Endothelial cell of umbilical vein (primary cell): ENCODE measurements at regions not wholly inside any gene's neighbourhood (a gene's known extent, or its start where the extent isn't known, plus 50 kb on each side); places are given as distances from the start of the nearest gene placed in this dataset.

Experiments used
- BruUV-seq: library from RNA; stranded (reverse); fragments of 400-500 nt; replicated peaks from 2 replicates; lab custom pipeline; 2021; lab: Mats Ljungman, UMichigan
- CTCF ChIA-PET: fragments of 300-600, 350-600 bp; sonication (Branson Sonifier 250); formaldehyde crosslinking; loops from one replicate; lab custom pipeline; 2021; ENCODE audit warnings: antibody characterized with exemption, inconsistent platforms; lab: Charles Lee
- POLR2A ChIA-PET: fragments of 300-600, 350-600 bp; sonication (Branson Sonifier 250); formaldehyde crosslinking; loops from one replicate; lab custom pipeline; 2021; ENCODE audit warnings: antibody characterized with exemption, inconsistent platforms; lab: Charles Lee
- DNase-seq: peaks from one replicate; pipeline ENCODE4 v3.0.0-alpha.2; 2011; ENCODE audit warnings: low read depth, low spot score
- FAIRE-seq: peaks from 2 replicates; lab custom pipeline; 2011; peaks lifted over from hg19 to GRCh38; lab: Jason Lieb, UNC
- H2AFZ ChIP-seq: 2 replicates; pipeline ENCODE4 v1.6.0; 2012; ENCODE audit warnings: low read depth, low read length, control low read depth, inconsistent platforms
- H3K27ac ChIP-seq: 2 replicates; pipeline ENCODE4 v1.5.1; 2011; ENCODE audit warnings: low read depth, mild to moderate bottlenecking, control low read depth, low read length, moderate library complexity; ENCODE audit not compliant: insufficient read depth
- H3K27me3 ChIP-seq, 2 experiments: 2 replicates each; pipeline versions ENCODE4 v1.6.0 to v1.6.1; 2011; ENCODE audit warnings: low read length in 2 of 2, mixed read lengths in 1 of 2; ENCODE audit not compliant: control insufficient read depth in 2 of 2, insufficient read depth in 2 of 2
- H3K36me3 ChIP-seq, 2 experiments: 2 replicates in 1 of 2; 3 replicates in 1 of 2; pipeline ENCODE4 v1.5.1; 2011; ENCODE audit warnings: low read length in 2 of 2, mild to moderate bottlenecking in 1 of 2, moderate library complexity in 1 of 2; ENCODE audit not compliant: control insufficient read depth in 2 of 2, insufficient read depth in 2 of 2; ENCODE audit errors: extremely low read depth in 1 of 2
- H3K4me1 ChIP-seq: 3 replicates; pipeline ENCODE4 v1.5.1; 2011; ENCODE audit warnings: mild to moderate bottlenecking, low read length; ENCODE audit not compliant: control insufficient read depth, insufficient read depth; ENCODE audit errors: extremely low read depth
- H3K4me2 ChIP-seq: 2 replicates; pipeline ENCODE4 v1.6.1; 2011; ENCODE audit warnings: low read length, control low read depth, mixed read lengths; ENCODE audit not compliant: insufficient read depth
- H3K4me3 ChIP-seq, 3 experiments: fragments of 200-600 bp in 1 of 3; sonication (generic), shearing (Covaris generic) in 1 of 3; replicated peaks in 1 of 3; 2 replicates each; pipeline ENCODE4 v1.5.1; 2011 to 2016; ENCODE audit warnings: control low read depth in 3 of 3, low read length in 3 of 3, mild to moderate bottlenecking in 2 of 3, inconsistent platforms in 1 of 3, low read depth in 1 of 3, moderate library complexity in 1 of 3; ENCODE audit not compliant: insufficient read depth in 1 of 3
- H3K79me2 ChIP-seq: 2 replicates; pipeline ENCODE4 v1.6.0; 2012; ENCODE audit warnings: low read length, inconsistent platforms; ENCODE audit not compliant: control insufficient read depth, insufficient read depth
- H3K9ac ChIP-seq: replicated peaks from 2 replicates; pipeline ENCODE3; 2011; ENCODE audit warnings: low read length, control low read depth; ENCODE audit not compliant: insufficient read depth; ENCODE audit errors: extremely low read depth
- H3K9me1 ChIP-seq: replicated peaks from 3 replicates; pipeline ENCODE4 v1.6.0; 2011; ENCODE audit warnings: mild to moderate bottlenecking, low read length; ENCODE audit not compliant: control insufficient read depth, insufficient read depth; ENCODE audit errors: extremely low read depth
- H3K9me3 ChIP-seq: replicated peaks from 2 replicates; pipeline ENCODE4 v1.5.1; 2012; ENCODE audit warnings: low read length, inconsistent platforms; ENCODE audit not compliant: control insufficient read depth, insufficient read depth
- H4K20me1 ChIP-seq: replicated peaks from 2 replicates; pipeline ENCODE3; 2011; ENCODE audit warnings: mild to moderate bottlenecking, low read length; ENCODE audit not compliant: control insufficient read depth, insufficient read depth; ENCODE audit errors: extremely low read depth
- CTCF ChIP-seq, 2 donors: IDR thresholded peaks; 1 replicate in 1 of 2; 2 replicates in 1 of 2; pipeline ENCODE4 v1.5.1; 2011; ENCODE audit warnings: low read length in 2 of 2, mild to moderate bottlenecking in 2 of 2, moderate library complexity in 2 of 2, control low read depth in 1 of 2, inconsistent platforms in 1 of 2, low read depth in 1 of 2; ENCODE audit not compliant: insufficient read depth in 1 of 2; ENCODE audit errors: extremely low read depth in 1 of 2
- EZH2 ChIP-seq: IDR thresholded peaks from 2 replicates; pipeline ENCODE4 v1.6.1; 2012; ENCODE audit warnings: borderline replicate concordance, low read depth, mild to moderate bottlenecking, moderate library complexity, low read length, inconsistent platforms; ENCODE audit not compliant: severe bottlenecking
- FOS ChIP-seq: IDR thresholded peaks from 2 replicates; pipeline ENCODE4 v1.6.1; 2011; ENCODE audit warnings: mild to moderate bottlenecking, low read length, moderate library complexity, borderline replicate concordance; ENCODE audit not compliant: insufficient read depth
- GATA2 ChIP-seq: IDR thresholded peaks from 2 replicates; pipeline ENCODE4 v1.7.0; 2011; ENCODE audit warnings: low read depth, mild to moderate bottlenecking, moderate library complexity, mixed read lengths, low read length; ENCODE audit not compliant: insufficient read length, insufficient read depth
- JUN ChIP-seq: IDR thresholded peaks from 2 replicates; pipeline ENCODE4 v1.6.1; 2011; ENCODE audit warnings: borderline replicate concordance, low read depth; ENCODE audit not compliant: insufficient read length, insufficient read depth
- MAX ChIP-seq: IDR thresholded peaks from 2 replicates; pipeline ENCODE4 v1.6.1; 2011; ENCODE audit not compliant: insufficient read depth, insufficient read length
- MYC ChIP-seq: IDR thresholded peaks from one replicate; pipeline ENCODE4 v1.6.1; 2011; ENCODE audit warnings: mild to moderate bottlenecking, low read depth, low read length
- POLR2A ChIP-seq: IDR thresholded peaks from 2 replicates; pipeline ENCODE4 v1.6.1; 2012; ENCODE audit warnings: low read depth, mild to moderate bottlenecking, control low read depth, low read length
- POLR2AphosphoS5 ChIP-seq: IDR thresholded peaks from 2 replicates; pipeline ENCODE4 v1.6.1; 2012; ENCODE audit warnings: low read depth, mild to moderate bottlenecking, control low read depth, low read length, moderate library complexity; ENCODE audit not compliant: insufficient read depth
- dilution Hi-C: fragments of 300-500 bp; cut with MboI; formaldehyde crosslinking; loops from one replicate; pipeline ENCODE4 v1.15.0; 2019; ENCODE audit warnings: low sequenced_read_pairs; ENCODE audit not compliant: extremely low pct_ligation_motif_present
- intact Hi-C: fragments of 100-400 bp; cut with micrococcal nuclease; formaldehyde crosslinking; loops from one replicate; pipeline ENCODE4 v1.10.0; 2022

- H3K4me3 ChIP-seq = no peak overlapping the region
- dilution Hi-C loops = no loop called here
- no peaks in the 10 kb centered on the region for H4K20me1 ChIP-seq
- H3K9ac ChIP-seq = no peak overlapping the region
- no peaks in the 10 kb centered on the region for H3K36me3 ChIP-seq
- H3K9me1 ChIP-seq = no peaks in the 10 kb centered on the region
- no peaks in the 10 kb centered on the region for H3K27me3 ChIP-seq
- FAIRE-seq (no peak), DNase-seq (no peak)
- no peak overlapping the region for H3K4me2 ChIP-seq
- H3K4me1 ChIP-seq = no peaks in the 10 kb centered on the region
- peaks cover 3% of the 10 kb centered on the region for H3K9me3 ChIP-seq
- H3K79me2 ChIP-seq = no peaks in the 10 kb centered on the region
- intact Hi-C loops = no loop called here
- ChIA-PET POLR2A (no interaction called here), CTCF (no interaction called here)
- H2AFZ ChIP-seq = no peak overlapping the region
- no peak overlapping the region for H3K27ac ChIP-seq
- TF ChIP-seq POLR2A (no peak), GATA2 (no peak), POLR2AphosphoS5 (no peak), MYC (no peak), MAX (no peak), FOS (no peak), JUN (no peak), CTCF (IDR thresholded peaks at IDR 0.05; ENCODE audit: extremely low read depth in 1 of 2, insufficient read depth in 1 of 2, low read depth in 1 of 2, low read length in 2 of 2) (no peak), EZH2 (no peak)
- BruUV-seq = no TSS peak
These were observed 113.7 kb downstream of the CDH26 start for GRCh38 chr20:60071965-60072364.
